Raji (cell line): ENCODE measurements at regions not wholly inside any gene's neighbourhood (a gene's known extent, or its start where the extent isn't known, plus 50 kb on each side); places are given as distances from the start of the nearest gene placed in this dataset.

Experiments used
- POLR2A ChIP-seq: IDR thresholded peaks from 2 replicates; pipeline ENCODE4 v1.6.1; 2011; ENCODE audit warnings: low read depth, low read length, control low read depth; ENCODE audit not compliant: insufficient read depth

GRCh38 chr21:41075656-41076055 is 92.3 kb upstream of the BACE2 start:
- no peak for TF ChIP-seq POLR2A

- no peak for TF ChIP-seq POLR2A
Measured at GRCh38 chr21:41076064-41076463, 91.9 kb upstream of the BACE2 start.

GRCh38 chr21:41079159-41079558 is 88.8 kb upstream of the BACE2 start:
- no peak for TF ChIP-seq POLR2A

GRCh38 chr21:41080485-41081121 is 87.4 kb upstream of the BACE2 start:
- no peak for TF ChIP-seq POLR2A

GRCh38 chr21:41086569-41086968 is 81.4 kb upstream of the BACE2 start:
- TF ChIP-seq POLR2A: no peak

- TF ChIP-seq POLR2A: no peak
Measured at GRCh38 chr21:41090981-41091380, 77.0 kb upstream of the BACE2 start.

- no peak for TF ChIP-seq POLR2A
Measured at GRCh38 chr21:41091616-41092015, 76.3 kb upstream of the BACE2 start.

GRCh38 chr21:41092312-41092711 is 75.6 kb upstream of the BACE2 start:
- TF ChIP-seq POLR2A: no peak

- no peak for TF ChIP-seq POLR2A
Measured at GRCh38 chr21:41095983-41096382, 72.0 kb upstream of the BACE2 start.

- no peak for TF ChIP-seq POLR2A
Measured at GRCh38 chr21:41098076-41098475, 69.9 kb upstream of the BACE2 start.

- TF ChIP-seq POLR2A: no peak
Measured at GRCh38 chr21:41098481-41099042, 69.4 kb upstream of the BACE2 start.

GRCh38 chr21:41100826-41101550 is 67.0 kb upstream of the BACE2 start:
- no peak for TF ChIP-seq POLR2A

- no peak for TF ChIP-seq POLR2A
Measured at GRCh38 chr21:41102281-41102680, 65.7 kb upstream of the BACE2 start.

- TF ChIP-seq POLR2A: no peak
Measured at GRCh38 chr21:41107602-41108001, 60.4 kb upstream of the BACE2 start.

GRCh38 chr21:41108668-41109585 is 59.0 kb upstream of the BACE2 start:
- no peak for TF ChIP-seq POLR2A
